ENCODE measurements at regions not wholly inside any gene's neighbourhood (a gene's known extent, or its start where the extent isn't known, plus 50 kb on each side); places are given as distances from the start of the nearest gene placed in this dataset.

DNA sequence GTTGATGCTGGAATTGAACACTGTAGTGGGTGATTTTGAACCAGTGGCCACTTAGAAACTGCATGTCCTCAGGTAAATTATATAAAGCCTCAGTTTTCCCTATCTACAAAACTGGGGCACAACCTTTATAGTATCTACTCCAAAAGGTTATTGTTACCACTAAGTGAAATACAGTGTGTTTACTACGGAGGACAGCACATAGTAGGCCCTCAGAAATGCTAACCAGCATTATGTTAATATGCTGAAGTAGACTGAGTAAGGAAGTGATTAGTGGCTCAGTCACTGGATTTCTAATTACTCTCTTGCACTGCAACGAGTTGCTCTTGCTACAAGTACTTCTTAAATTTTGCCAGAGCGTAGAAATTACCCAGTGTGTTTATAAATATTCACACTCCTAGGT lies 139.5 kb downstream of the HAUS1 start:
- TF ChIP-seq, protein P1, sequence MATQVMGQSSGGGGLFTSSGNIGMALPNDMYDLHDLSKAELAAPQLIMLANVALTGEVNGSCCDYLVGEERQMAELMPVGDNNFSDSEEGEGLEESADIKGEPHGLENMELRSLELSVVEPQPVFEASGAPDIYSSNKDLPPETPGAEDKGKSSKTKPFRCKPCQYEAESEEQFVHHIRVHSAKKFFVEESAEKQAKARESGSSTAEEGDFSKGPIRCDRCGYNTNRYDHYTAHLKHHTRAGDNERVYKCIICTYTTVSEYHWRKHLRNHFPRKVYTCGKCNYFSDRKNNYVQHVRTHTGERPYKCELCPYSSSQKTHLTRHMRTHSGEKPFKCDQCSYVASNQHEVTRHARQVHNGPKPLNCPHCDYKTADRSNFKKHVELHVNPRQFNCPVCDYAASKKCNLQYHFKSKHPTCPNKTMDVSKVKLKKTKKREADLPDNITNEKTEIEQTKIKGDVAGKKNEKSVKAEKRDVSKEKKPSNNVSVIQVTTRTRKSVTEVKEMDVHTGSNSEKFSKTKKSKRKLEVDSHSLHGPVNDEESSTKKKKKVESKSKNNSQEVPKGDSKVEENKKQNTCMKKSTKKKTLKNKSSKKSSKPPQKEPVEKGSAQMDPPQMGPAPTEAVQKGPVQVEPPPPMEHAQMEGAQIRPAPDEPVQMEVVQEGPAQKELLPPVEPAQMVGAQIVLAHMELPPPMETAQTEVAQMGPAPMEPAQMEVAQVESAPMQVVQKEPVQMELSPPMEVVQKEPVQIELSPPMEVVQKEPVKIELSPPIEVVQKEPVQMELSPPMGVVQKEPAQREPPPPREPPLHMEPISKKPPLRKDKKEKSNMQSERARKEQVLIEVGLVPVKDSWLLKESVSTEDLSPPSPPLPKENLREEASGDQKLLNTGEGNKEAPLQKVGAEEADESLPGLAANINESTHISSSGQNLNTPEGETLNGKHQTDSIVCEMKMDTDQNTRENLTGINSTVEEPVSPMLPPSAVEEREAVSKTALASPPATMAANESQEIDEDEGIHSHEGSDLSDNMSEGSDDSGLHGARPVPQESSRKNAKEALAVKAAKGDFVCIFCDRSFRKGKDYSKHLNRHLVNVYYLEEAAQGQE (IDR thresholded peaks at IDR 0.05; ENCODE audit: insufficient read depth in 1 of 2, low read depth in 2 of 2, low read length in 2 of 2): no peak
- no peak for TF ChIP-seq POLR2AphosphoS5 (IDR thresholded peaks at IDR 0.05; ENCODE audit: low read depth, low read length)
- TF ChIP-seq TAF1 (IDR thresholded peaks at IDR 0.05; ENCODE audit: borderline replicate concordance, insufficient read depth, low read length): no peak
- no peak for TF ChIP-seq SIN3A (IDR thresholded peaks at IDR 0.05; ENCODE audit: borderline replicate concordance, insufficient read depth, low read length)
- no peak for TF ChIP-seq FOXP2 (optimal IDR thresholded peaks at IDR 0.05; ENCODE audit: borderline replicate concordance, extremely low read depth, extremely low read length, insufficient read depth)

Data from PFSK-1 (cell line).